ENCODE measurements at regions not wholly inside any gene's neighbourhood (a gene's known extent, or its start where the extent isn't known, plus 50 kb on each side); places are given as distances from the start of the nearest gene placed in this dataset.

GRCh38 chr5:23823521-23823920 lies 316.1 kb downstream of the PRDM9 start:
- TF ChIP-seq CTCF (IDR thresholded peaks at IDR 0.05) (no peak), POLR2A (IDR thresholded peaks at IDR 0.05) (no peak)

Data from lower leg skin (tissue), 3 donors.